T-cell (primary cell): ENCODE measurements at regions not wholly inside any gene's neighbourhood (a gene's known extent, or its start where the extent isn't known, plus 50 kb on each side); places are given as distances from the start of the nearest gene placed in this dataset.

ENCODE experiments used
- ATAC-seq, 4 experiments: fragments of 200-7000 bp in 3 of 4; fragments of 150-1000 bp in 1 of 4; cut with Tn5 transposase; replicated peaks in 1 of 4; 1 replicate in 3 of 4; 2 replicates in 1 of 4; pipeline ENCODE4 v1.10.0; 2021; ENCODE audit warnings: moderate library complexity in 3 of 4, mild to moderate bottlenecking in 2 of 4, moderate number of reproducible peaks in 1 of 4
- CTCF ChIA-PET, 2 donors: fragments of 300-600 bp; sonication (Branson Sonifier 250); formaldehyde crosslinking; loops; one replicate each; lab custom pipeline; 2022; ENCODE audit warnings: antibody characterized with exemption in 2 of 2; lab: Charles Lee
- POLR2A ChIA-PET, 2 donors: fragments of 300-600 bp; sonication (Branson Sonifier 250); formaldehyde crosslinking; loops; one replicate each; lab custom pipeline; 2022; ENCODE audit warnings: antibody characterized with exemption in 2 of 2; lab: Charles Lee
- DNase-seq, 35 experiments: peaks; one replicate each; pipeline versions ENCODE4 v3.0.0 to v3.0.0-alpha.2; 2013 to 2023
- H3K27ac ChIP-seq: one replicate; pipeline ENCODE4 v1.5.1; 2013; ENCODE audit warnings: low read length
- H3K27me3 ChIP-seq, 2 experiments: replicated peaks in 1 of 2; 1 replicate in 1 of 2; 2 replicates in 1 of 2; pipeline versions ENCODE4 v1.6.1 to v1.7.0; 2013; ENCODE audit warnings: low read length in 1 of 2, mixed read lengths in 1 of 2; ENCODE audit not compliant: control insufficient read depth in 2 of 2, insufficient read depth in 2 of 2; ENCODE audit errors: extremely low read depth in 1 of 2
- H3K36me3 ChIP-seq, 2 donors: 1 replicate in 1 of 2; 2 replicates in 1 of 2; pipeline versions ENCODE4 v1.6.1 to v1.7.0; 2013; ENCODE audit warnings: low read length in 1 of 2; ENCODE audit not compliant: control insufficient read depth in 2 of 2, insufficient read depth in 1 of 2; ENCODE audit errors: extremely low read depth in 1 of 2
- H3K4me1 ChIP-seq, 2 experiments: 1 replicate in 1 of 2; 2 replicates in 1 of 2; pipeline versions ENCODE4 v1.6.1 to v1.7.0; 2013; ENCODE audit warnings: low read length in 2 of 2, mixed read lengths in 1 of 2; ENCODE audit not compliant: insufficient read depth in 2 of 2, control insufficient read depth in 1 of 2; ENCODE audit errors: extremely low read depth in 1 of 2
- H3K4me3 ChIP-seq, 2 donors: 1 replicate in 1 of 2; 2 replicates in 1 of 2; pipeline versions ENCODE4 v1.5.1 to v1.7.0; 2013; ENCODE audit warnings: mild to moderate bottlenecking in 2 of 2, low read length in 1 of 2, moderate library complexity in 1 of 2; ENCODE audit not compliant: control insufficient read depth in 1 of 2; ENCODE audit errors: extremely low read depth in 1 of 2
- H3K9me3 ChIP-seq: 2 replicates; pipeline ENCODE4 v1.7.0; 2013
- H3K27ac Mint-ChIP-seq, 2 donors: one replicate each; pipeline ENCODE4 v1.8.0; 2020 to 2021; ENCODE audit warnings: mild to moderate bottlenecking in 2 of 2, mixed read lengths in 2 of 2
- H3K27me3 Mint-ChIP-seq, 2 donors: one replicate each; pipeline ENCODE4 v1.8.0; 2021 to 2022; ENCODE audit warnings: mixed read lengths in 2 of 2
- H3K36me3 Mint-ChIP-seq: one replicate; pipeline ENCODE4 v1.8.0; 2021; ENCODE audit warnings: mixed read lengths
- H3K4me1 Mint-ChIP-seq, 3 donors: one replicate each; pipeline ENCODE4 v1.8.0; 2020 to 2022; ENCODE audit warnings: mixed read lengths in 3 of 3, mild to moderate bottlenecking in 1 of 3
- H3K4me3 Mint-ChIP-seq, 3 donors: one replicate each; pipeline ENCODE4 v1.8.0; 2020 to 2022; ENCODE audit warnings: mild to moderate bottlenecking in 3 of 3, mixed read lengths in 3 of 3, moderate library complexity in 3 of 3
- H3K9me3 Mint-ChIP-seq, 3 donors: one replicate each; pipeline ENCODE4 v1.8.0; 2020 to 2022; ENCODE audit warnings: mixed read lengths in 3 of 3
- WGBS: methylation state at CpG from one replicate; pipeline ENCODE4 v1.1.5; 2013; ENCODE audit warnings: missing lambda C conversion rate; ENCODE audit not compliant: insufficient coverage; 5-methylcytosine and 5-hydroxymethylcytosine counted together

DNA sequence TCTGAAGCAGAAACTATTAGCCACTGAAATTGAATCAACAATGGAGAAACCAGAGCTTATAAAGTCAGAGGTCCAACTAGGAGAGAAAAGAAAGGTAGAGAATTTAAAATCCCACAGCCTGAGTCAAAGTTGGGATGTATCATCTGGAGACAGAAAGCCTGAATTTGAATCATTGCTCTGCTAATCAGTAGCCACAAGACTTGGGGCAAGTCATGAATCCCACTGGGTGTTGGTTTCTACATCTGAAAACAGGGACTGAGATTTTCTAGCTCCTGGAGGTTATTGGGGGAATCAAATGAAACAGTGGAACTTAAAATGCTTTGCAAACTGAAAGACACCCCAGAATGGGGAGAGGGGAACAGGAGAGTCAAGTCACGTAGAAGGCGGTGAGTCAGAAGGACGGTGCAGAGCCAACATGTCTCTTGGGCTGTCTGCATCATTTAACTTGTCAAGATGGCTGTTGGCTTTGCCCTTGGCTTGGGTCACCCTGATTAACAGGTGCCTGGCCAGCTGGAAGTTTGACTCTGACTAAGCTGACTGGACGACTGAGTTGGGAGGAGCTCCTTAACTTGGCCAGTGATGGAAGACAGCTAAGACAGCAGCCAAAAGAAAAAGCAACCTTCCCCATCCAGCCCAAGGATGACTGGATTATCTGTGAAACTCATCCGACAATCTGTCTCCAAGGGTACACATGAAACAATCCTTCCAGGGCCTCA lies 60.6 kb upstream of the ADRA1B start:
- no peaks in the 10 kb centered on the region for H3K36me3 Mint-ChIP-seq
- no peak overlapping the region for H3K27ac Mint-ChIP-seq
- H3K27ac ChIP-seq, result no peak overlapping the region
- ChIA-PET CTCF (no interaction called here), POLR2A (no interaction called here)
- 97% methylated on average over 3 of the region's 5 CpGs for WGBS
- peaks cover 0 to 5% of the 10 kb centered on the region in 2 experiments for H3K27me3 ChIP-seq
- H3K9me3 Mint-ChIP-seq, result no peaks in the 10 kb centered on the region
- H3K9me3 ChIP-seq, result no peaks in the 10 kb centered on the region
- no peak overlapping the region for H3K4me3 ChIP-seq
- no peak overlapping the region for H3K4me3 Mint-ChIP-seq
- H3K4me1 ChIP-seq, result no peaks in the 10 kb centered on the region
- ATAC-seq (no peak), DNase-seq (no peak)
- peaks cover 5 to 6% of the 10 kb centered on the region in 2 donors for H3K27me3 Mint-ChIP-seq
- no peaks in the 10 kb centered on the region for H3K4me1 Mint-ChIP-seq
- H3K36me3 ChIP-seq, result no peaks in the 10 kb centered on the region

DNA sequence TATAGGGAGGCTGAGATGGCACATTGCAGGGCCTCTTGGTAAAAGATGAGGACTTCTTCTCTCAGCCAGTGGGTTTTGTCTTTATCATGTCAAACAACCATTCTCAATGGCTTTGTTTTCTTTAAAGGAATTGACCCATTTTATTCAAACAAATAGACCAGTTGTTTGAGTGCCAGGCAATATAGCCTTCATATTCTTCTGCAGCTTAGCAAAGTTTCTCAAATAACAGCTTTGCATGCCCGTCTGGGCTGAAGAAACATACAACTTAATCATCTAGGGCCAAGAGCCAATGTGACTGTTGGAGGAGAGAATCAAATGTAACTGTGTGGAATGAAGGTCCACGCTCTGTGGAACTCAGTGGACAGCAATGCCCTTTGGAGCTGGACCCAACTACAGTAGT lies 57.4 kb upstream of the ADRA1B start:
- CTCF ChIA-PET, result no interaction called here
- no peak overlapping the region for H3K27ac Mint-ChIP-seq
- H3K4me1 Mint-ChIP-seq, result no peaks in the 10 kb centered on the region
- no peaks in the 10 kb centered on the region for H3K9me3 ChIP-seq
- ATAC-seq, result no peak
- no peaks in the 10 kb centered on the region for H3K9me3 Mint-ChIP-seq
- H3K27me3 ChIP-seq, result peaks cover 0 to 8% of the 10 kb centered on the region in 2 experiments
- H3K27me3 Mint-ChIP-seq, result peaks cover 5 to 7% of the 10 kb centered on the region in 2 donors
- H3K36me3 ChIP-seq, result no peaks in the 10 kb centered on the region
- POLR2A ChIA-PET, result no interaction called here
- no peak overlapping the region for H3K27ac ChIP-seq
- WGBS, result no CpG with 5 or more reads among the region's 2 CpGs
- no peak overlapping the region for H3K4me3 Mint-ChIP-seq
- no peak for DNase-seq
- H3K4me1 ChIP-seq, result no peaks in the 10 kb centered on the region
- no peak overlapping the region for H3K4me3 ChIP-seq
- H3K36me3 Mint-ChIP-seq, result no peaks in the 10 kb centered on the region

DNA sequence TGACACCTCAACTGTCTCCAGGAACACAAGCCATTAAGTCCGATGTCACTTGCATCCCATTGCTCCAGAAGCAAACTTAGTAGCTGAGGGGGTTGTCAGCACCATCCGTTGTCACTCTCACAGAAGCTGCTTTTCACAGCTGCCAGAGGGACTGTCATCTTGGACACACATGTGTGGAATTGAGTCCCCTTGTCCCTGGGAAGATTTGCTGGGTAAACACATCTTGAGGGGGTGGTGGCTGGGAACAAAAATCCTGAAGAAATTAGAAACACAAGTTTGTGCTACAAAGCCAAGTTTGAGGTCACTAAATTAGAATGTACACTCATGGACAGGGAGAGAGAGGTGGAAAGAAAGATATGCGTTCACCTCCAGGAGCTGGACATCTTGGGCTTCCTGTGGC lies 55.2 kb upstream of the ADRA1B start:
- Histone ChIP-seq H3K4me3 (no peak overlapping the region), H3K27me3 (peaks cover 0 to 11% of the 10 kb centered on the region in 2 experiments), H3K4me1 (no peaks in the 10 kb centered on the region), H3K36me3 (no peaks in the 10 kb centered on the region), H3K27ac (no peak overlapping the region), H3K9me3 (no peaks in the 10 kb centered on the region)
- H3K36me3 Mint-ChIP-seq, result no peaks in the 10 kb centered on the region
- H3K4me3 Mint-ChIP-seq, result no peak overlapping the region
- no peaks in the 10 kb centered on the region for H3K9me3 Mint-ChIP-seq
- 100% methylated on average over 2 of the region's 3 CpGs for WGBS
- no peak for DNase-seq
- POLR2A ChIA-PET, result no interaction called here
- peaks cover 17 to 22% of the 10 kb centered on the region in 2 donors for H3K27me3 Mint-ChIP-seq
- H3K4me1 Mint-ChIP-seq, result peaks cover 0 to 4% (median 0%) of the 10 kb centered on the region in 3 donors
- H3K27ac Mint-ChIP-seq, result no peak overlapping the region
- no peak for ATAC-seq
- CTCF ChIA-PET, result no interaction called here

DNA sequence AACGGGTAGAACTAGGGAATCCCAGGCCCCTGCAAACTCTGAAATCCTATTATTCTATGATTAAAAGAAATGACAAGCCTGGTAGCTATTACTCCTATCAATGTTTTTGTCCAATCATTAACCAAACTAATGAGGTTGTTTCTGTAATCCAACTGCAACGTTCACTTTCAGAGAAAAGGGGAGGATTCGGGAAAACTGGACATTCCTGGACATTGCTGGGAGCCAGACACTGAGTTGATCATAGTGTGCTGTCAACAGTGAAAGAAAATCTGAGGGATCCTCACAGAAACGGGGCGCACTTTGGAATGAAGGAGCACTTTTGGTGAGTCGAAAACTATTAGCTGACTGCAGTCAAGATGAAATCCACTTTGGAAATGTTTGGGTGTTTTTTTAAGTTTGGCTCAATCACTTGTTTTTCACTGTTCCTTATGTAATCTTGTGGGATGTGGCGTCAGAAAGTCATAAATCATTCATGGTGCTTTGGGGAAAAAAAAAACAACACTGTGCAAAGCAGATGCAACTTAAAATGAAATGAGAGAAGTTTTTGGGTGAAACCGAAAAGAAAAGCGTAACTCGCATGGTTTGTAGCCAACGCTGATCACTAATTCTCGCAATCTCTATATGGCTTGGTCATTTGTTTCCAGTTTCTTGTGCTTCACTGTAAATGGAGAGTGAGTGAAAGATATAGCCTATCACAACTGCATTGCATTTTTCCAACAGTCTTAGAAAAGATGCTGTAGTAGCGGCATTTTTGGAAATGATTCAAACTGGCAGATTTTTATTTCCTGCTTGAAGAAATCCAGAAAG lies 51.2 kb upstream of the ADRA1B start:
- Mint-ChIP-seq H3K36me3 (no peaks in the 10 kb centered on the region), H3K9me3 (no peaks in the 10 kb centered on the region), H3K27ac (no peak overlapping the region), H3K27me3 (peaks cover 28 to 29% of the 10 kb centered on the region in 2 donors), H3K4me1 (peaks cover 0 to 4% (median 0%) of the 10 kb centered on the region in 3 donors), H3K4me3 (no peak overlapping the region)
- no peaks in the 10 kb centered on the region for H3K36me3 ChIP-seq
- ATAC-seq (no peak), DNase-seq (no peak)
- no peaks in the 10 kb centered on the region for H3K4me1 ChIP-seq
- peaks cover 0 to 11% of the 10 kb centered on the region in 2 experiments for H3K27me3 ChIP-seq
- CTCF ChIA-PET, result no interaction called here
- WGBS, result 58% methylated on average over 6 of the region's 13 CpGs
- H3K4me3 ChIP-seq, result no peak overlapping the region
- POLR2A ChIA-PET, result no interaction called here
- no peak overlapping the region for H3K27ac ChIP-seq
- H3K9me3 ChIP-seq, result no peaks in the 10 kb centered on the region

DNA sequence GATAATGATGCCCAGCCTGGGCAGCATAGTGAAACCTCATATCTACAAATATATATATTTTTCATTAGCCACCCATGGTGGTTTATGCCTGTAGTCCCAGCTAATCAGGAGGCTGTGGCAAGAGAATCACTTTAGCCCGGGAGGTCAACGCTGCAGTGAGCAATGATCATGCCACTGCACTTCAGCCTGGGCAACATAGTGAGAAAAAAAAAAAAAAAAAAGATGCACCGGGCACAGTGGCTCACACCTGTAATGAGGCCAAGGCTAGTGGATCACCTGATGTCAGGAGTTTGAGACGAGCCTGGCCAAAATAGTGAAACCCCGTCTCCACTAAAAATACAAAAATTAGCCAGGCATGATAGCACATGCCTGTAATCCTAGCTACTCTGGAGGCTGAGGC lies 50.2 kb upstream of the ADRA1B start:
- no peaks in the 10 kb centered on the region for H3K36me3 Mint-ChIP-seq
- ChIA-PET POLR2A (no interaction called here), CTCF (no interaction called here)
- H3K4me3 Mint-ChIP-seq, result no peak overlapping the region
- H3K4me1 Mint-ChIP-seq, result peaks cover 0 to 4% (median 0%) of the 10 kb centered on the region in 3 donors
- peaks cover 32 to 35% of the 10 kb centered on the region in 2 donors for H3K27me3 Mint-ChIP-seq
- H3K27ac ChIP-seq, result no peak overlapping the region
- no peak overlapping the region for H3K27ac Mint-ChIP-seq
- WGBS, result no CpG with 5 or more reads among the region's 5 CpGs
- peaks cover 0 to 5% of the 10 kb centered on the region in 2 experiments for H3K27me3 ChIP-seq
- ATAC-seq (no peak), DNase-seq (no peak)
- H3K36me3 ChIP-seq, result no peaks in the 10 kb centered on the region
- no peak overlapping the region for H3K4me3 ChIP-seq
- no peaks in the 10 kb centered on the region for H3K9me3 ChIP-seq
- no peaks in the 10 kb centered on the region for H3K4me1 ChIP-seq
- no peaks in the 10 kb centered on the region for H3K9me3 Mint-ChIP-seq
